Testis (tissue), 2 donors: ENCODE measurements at regions not wholly inside any gene's neighbourhood (a gene's known extent, or its start where the extent isn't known, plus 50 kb on each side); places are given as distances from the start of the nearest gene placed in this dataset.

Source experiments
- DNase-seq: peaks from one replicate; pipeline ENCODE4 v3.0.0-alpha.2; 2019
- H3K27ac ChIP-seq, 2 donors: fragments of 200-600 bp; sonication (generic); one replicate each; pipeline ENCODE4 v1.5.1; 2019
- H3K27me3 ChIP-seq: fragments of 200-600 bp; sonication (generic); one replicate; pipeline ENCODE4 v1.5.1; 2019
- H3K36me3 ChIP-seq: fragments of 200-600 bp; sonication (generic); one replicate; pipeline ENCODE4 v1.5.1; 2017; ENCODE audit warnings: low read depth; ENCODE audit errors: missing control alignments
- H3K4me1 ChIP-seq: fragments of 200-600 bp; sonication (generic); one replicate; pipeline ENCODE4 v1.5.1; 2019
- H3K4me3 ChIP-seq, 2 donors: fragments of 200-600 bp; sonication (generic); one replicate each; pipeline ENCODE4 v1.5.1; 2017 to 2019
- H3K9me3 ChIP-seq: fragments of 200-600 bp; sonication (generic); one replicate; pipeline ENCODE4 v1.5.1; 2017
- POLR2A ChIP-seq: fragments of 450-650 bp; IDR thresholded peaks from one replicate; pipeline ENCODE4 v1.6.1; 2017; ENCODE audit warnings: antibody characterized with exemption, mild to moderate bottlenecking, moderate library complexity
- WGBS, 2 donors: methylation state at CpG; one replicate each; pipeline ENCODE4 v1.1.5; 2018; 5-methylcytosine and 5-hydroxymethylcytosine counted together
- intact Hi-C: fragments of 100-400 bp; cut with DNase I; formaldehyde crosslinking; loops from one replicate; pipeline ENCODE4 v1.15.1; 2023; ENCODE audit warnings: low total_unique reads
- TF ChIP-seq, protein P1 (sequence below), 3 experiments: fragments of 450-650 bp in 2 of 3; fragments of 200-600 bp in 1 of 3; sonication (generic) in 1 of 3; IDR thresholded peaks; one replicate each; pipeline ENCODE4 v1.5.1; 2016 to 2019; ENCODE audit warnings: antibody characterized with exemption in 3 of 3, mild to moderate bottlenecking in 2 of 3, moderate library complexity in 1 of 3

DNA sequence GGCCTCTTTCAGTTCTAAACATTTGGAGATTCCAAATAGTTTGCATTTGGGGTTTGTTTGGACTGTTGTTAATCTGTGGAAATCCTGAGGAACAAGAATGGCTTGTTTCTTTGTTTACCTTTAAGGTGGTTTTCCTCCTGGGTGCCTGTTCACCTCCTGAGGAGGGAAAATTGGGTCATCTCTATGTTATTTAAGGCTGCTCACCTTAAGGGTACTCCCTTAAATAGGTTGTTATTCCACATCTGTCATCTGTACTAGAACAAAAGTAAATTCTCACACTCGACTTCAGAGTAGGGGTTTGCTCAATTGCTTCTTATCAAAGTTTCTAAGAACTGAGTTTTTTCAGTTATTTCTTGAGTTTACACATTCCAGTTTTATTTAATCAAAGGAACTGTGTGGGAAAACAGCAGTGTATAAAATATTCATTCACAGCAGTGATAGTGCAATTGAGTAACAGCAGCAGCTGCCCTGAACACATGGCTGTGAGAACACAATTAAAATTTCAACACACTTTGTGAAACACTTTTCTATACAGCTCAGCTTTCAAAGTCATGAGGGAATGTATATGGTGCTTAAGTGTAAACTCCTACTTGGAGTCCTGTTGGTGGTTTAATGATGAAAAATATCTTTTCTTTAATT lies 238.5 kb upstream of the PGRMC2 start:
- TF ChIP-seq POLR2A: no peak
- Histone ChIP-seq H3K36me3 (no peaks in the 10 kb centered on the region), H3K9me3 (no peaks in the 10 kb centered on the region), H3K4me3 (no peak overlapping the region), H3K27ac (no peak overlapping the region), H3K4me1 (no peaks in the 10 kb centered on the region), H3K27me3 (no peaks in the 10 kb centered on the region)
- no peak for DNase-seq
- WGBS, 2 donors: 39 to 64% methylated on average over 1 of the region's 1 CpG
- intact Hi-C loops: no loop called here

DNA sequence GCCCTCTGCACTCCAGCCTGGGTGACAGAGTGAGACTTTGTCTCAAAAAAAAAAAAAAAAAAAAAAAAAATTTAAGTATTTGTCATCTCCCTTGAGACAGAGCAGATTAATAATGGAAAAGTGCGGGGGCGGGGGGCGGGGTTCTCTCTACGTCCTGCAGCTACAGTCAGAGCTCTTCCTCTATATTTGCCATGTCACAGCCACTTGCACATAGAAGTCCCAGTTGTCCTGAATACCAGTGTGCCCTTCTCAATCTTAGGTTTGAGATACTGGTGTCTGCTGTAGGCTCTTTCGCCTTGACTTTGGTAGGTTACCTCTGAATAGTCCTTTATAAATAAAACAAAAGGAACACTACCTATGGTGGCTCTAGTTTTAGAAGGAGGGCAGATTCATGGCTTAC lies 237.8 kb upstream of the PGRMC2 start:
- no peak for DNase-seq
- H3K36me3 ChIP-seq: no peaks in the 10 kb centered on the region
- no peak overlapping the region for H3K27ac ChIP-seq
- H3K4me1 ChIP-seq: no peaks in the 10 kb centered on the region
- H3K27me3 ChIP-seq: no peaks in the 10 kb centered on the region
- no peaks in the 10 kb centered on the region for H3K9me3 ChIP-seq
- intact Hi-C loops: no loop called here
- no peak overlapping the region for H3K4me3 ChIP-seq
- TF ChIP-seq, protein P1, sequence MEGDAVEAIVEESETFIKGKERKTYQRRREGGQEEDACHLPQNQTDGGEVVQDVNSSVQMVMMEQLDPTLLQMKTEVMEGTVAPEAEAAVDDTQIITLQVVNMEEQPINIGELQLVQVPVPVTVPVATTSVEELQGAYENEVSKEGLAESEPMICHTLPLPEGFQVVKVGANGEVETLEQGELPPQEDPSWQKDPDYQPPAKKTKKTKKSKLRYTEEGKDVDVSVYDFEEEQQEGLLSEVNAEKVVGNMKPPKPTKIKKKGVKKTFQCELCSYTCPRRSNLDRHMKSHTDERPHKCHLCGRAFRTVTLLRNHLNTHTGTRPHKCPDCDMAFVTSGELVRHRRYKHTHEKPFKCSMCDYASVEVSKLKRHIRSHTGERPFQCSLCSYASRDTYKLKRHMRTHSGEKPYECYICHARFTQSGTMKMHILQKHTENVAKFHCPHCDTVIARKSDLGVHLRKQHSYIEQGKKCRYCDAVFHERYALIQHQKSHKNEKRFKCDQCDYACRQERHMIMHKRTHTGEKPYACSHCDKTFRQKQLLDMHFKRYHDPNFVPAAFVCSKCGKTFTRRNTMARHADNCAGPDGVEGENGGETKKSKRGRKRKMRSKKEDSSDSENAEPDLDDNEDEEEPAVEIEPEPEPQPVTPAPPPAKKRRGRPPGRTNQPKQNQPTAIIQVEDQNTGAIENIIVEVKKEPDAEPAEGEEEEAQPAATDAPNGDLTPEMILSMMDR (IDR thresholded peaks at IDR 0.05): no peak
- no peak for TF ChIP-seq POLR2A
- WGBS, 2 donors: 61 to 83% methylated on average over 5 of the region's 5 CpGs

DNA sequence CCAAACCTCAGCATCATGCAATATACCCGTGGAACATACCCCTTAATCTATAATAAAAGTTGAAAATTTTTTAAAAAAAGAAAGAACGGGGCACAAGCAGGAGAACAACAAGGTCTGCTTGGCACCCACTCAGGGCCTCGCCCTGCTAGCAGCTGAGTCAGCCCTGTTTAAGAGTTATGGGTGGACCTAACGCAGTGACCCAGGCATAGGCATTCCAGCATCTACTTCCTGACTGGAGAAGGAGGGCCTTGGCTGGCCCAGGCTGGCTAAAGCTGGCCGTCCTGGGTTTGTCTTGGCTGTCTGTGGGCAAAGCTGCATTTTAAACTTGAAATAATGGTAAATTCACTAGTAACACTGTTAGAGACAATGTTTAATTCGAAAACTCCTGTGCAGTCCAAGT lies 236.7 kb upstream of the PGRMC2 start:
- TF ChIP-seq, protein P1 (IDR thresholded peaks at IDR 0.05): no peak
- no peak for TF ChIP-seq POLR2A
- no peak for DNase-seq
- H3K4me1 ChIP-seq: no peaks in the 10 kb centered on the region

DNA sequence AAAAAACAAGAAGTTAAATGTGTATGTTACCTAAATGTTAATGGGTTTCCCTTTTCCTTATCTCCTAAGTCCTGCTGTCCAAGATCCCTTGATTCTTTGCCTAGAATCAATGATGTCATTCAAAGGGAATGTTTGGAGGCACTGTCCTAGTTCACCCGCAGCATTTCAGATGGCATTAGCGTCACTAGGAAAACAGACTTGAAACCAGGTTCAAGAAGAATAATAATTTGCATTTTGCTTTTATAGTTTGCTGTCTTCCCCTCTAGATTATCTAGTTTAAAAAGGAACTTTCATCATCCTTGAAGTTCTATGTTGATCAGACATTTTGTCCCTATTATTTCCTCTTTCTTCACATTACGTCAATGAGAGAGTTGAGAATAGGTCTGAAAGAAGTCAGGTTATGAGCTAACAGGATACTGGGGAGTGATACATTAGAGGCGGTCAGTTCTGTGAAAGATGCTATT lies 234.1 kb upstream of the PGRMC2 start:
- no peak for DNase-seq
- WGBS, 2 donors: 78% methylated on average over 4 of the region's 4 CpGs
- no peaks in the 10 kb centered on the region for H3K27me3 ChIP-seq
- H3K36me3 ChIP-seq: no peaks in the 10 kb centered on the region
- no peaks in the 10 kb centered on the region for H3K9me3 ChIP-seq
- H3K27ac ChIP-seq: no peak overlapping the region
- intact Hi-C loops: no loop called here
- H3K4me1 ChIP-seq: peaks cover 7% of the 10 kb centered on the region
- TF ChIP-seq, protein P1 (IDR thresholded peaks at IDR 0.05): no peak
- no peak for TF ChIP-seq POLR2A
- no peak overlapping the region for H3K4me3 ChIP-seq

More for the DNA sequence above, 236.7 kb upstream of the PGRMC2 start:
- 71 to 73% methylated on average over 6 of the region's 6 CpGs for WGBS, 2 donors
- Histone ChIP-seq H3K9me3 (no peaks in the 10 kb centered on the region), H3K4me3 (no peak overlapping the region), H3K36me3 (no peaks in the 10 kb centered on the region), H3K27me3 (no peaks in the 10 kb centered on the region), H3K27ac (no peak overlapping the region)
- intact Hi-C loops: no loop called here

DNA sequence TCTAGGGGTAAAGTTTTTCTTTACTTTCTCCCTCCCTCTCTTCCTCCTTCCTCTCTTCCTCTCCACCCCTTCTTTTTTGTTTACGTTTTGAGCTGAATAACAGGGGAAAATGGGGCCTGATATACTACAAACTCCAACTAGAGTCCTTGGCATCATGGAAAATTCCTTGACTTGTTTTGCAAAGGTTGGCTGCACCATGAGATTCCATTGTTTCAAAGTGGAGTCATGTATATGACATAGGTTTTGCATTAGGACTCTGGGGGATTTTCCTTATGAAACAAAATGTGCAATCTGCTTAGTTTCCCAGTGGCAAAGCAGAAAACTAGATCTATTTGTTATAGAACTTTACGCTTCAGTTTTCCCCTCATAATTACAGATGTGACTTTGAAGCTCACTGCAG lies 233.5 kb upstream of the PGRMC2 start:
- no peak for TF ChIP-seq POLR2A
- TF ChIP-seq, protein P1 (IDR thresholded peaks at IDR 0.05): no peak
- Histone ChIP-seq H3K27ac (no peak overlapping the region), H3K4me3 (no peak overlapping the region), H3K9me3 (no peaks in the 10 kb centered on the region), H3K36me3 (no peaks in the 10 kb centered on the region), H3K4me1 (peaks cover 7% of the 10 kb centered on the region), H3K27me3 (no peaks in the 10 kb centered on the region)
- intact Hi-C loops: no loop called here
- 76 to 91% methylated on average over 2 of the region's 2 CpGs for WGBS, 2 donors
- no peak for DNase-seq
